Thymus (tissue), 11 donors: ENCODE measurements at regions not wholly inside any gene's neighbourhood (a gene's known extent, or its start where the extent isn't known, plus 50 kb on each side); places are given as distances from the start of the nearest gene placed in this dataset.

Experiments used
- DNase-seq, 9 donors: peaks; one replicate each; pipeline ENCODE4 v3.0.0-alpha.2; 2013; ENCODE audit warnings: low spot score in 9 of 9, low read depth in 6 of 9, missing footprints in 1 of 9
- H3K27ac ChIP-seq, 2 donors: one replicate each; pipeline ENCODE4 v1.5.1; 2013; ENCODE audit warnings: control low read depth in 1 of 2, low read depth in 1 of 2, low read length in 1 of 2, mild to moderate bottlenecking in 1 of 2, moderate library complexity in 1 of 2
- H3K27me3 ChIP-seq, 2 donors: one replicate each; pipeline ENCODE4 v1.5.1; 2013; ENCODE audit warnings: low read length in 1 of 2; ENCODE audit not compliant: control insufficient read depth in 2 of 2, insufficient read depth in 1 of 2
- H3K36me3 ChIP-seq, 2 donors: one replicate each; pipeline ENCODE4 v1.5.1; 2013; ENCODE audit warnings: low read length in 1 of 2, mild to moderate bottlenecking in 1 of 2, moderate library complexity in 1 of 2; ENCODE audit not compliant: control insufficient read depth in 2 of 2, insufficient read depth in 2 of 2
- H3K4me1 ChIP-seq, 2 donors: one replicate each; pipeline ENCODE4 v1.5.1; 2013; ENCODE audit warnings: low read length in 2 of 2; ENCODE audit not compliant: control insufficient read depth in 2 of 2, insufficient read depth in 2 of 2
- H3K4me3 ChIP-seq, 2 donors: one replicate each; pipeline ENCODE4 v1.5.1; 2013; ENCODE audit warnings: low read length in 2 of 2, control low read depth in 1 of 2, mild to moderate bottlenecking in 1 of 2
- H3K9me3 ChIP-seq, 2 donors: one replicate each; pipeline ENCODE4 v1.5.1; 2013; ENCODE audit warnings: low read length in 1 of 2, mild to moderate bottlenecking in 1 of 2; ENCODE audit not compliant: control insufficient read depth in 2 of 2, insufficient read depth in 1 of 2
- WGBS: extraction: QIAGEN DNeasy Blood & Tissue Kit; methylation state at CpG from one replicate; pipeline ENCODE4 v1.1.7; 2013; 5-methylcytosine and 5-hydroxymethylcytosine counted together
- donor health status: healthy.

- 44% methylated on average over 7 of the region's 7 CpGs for whole genome bisulfite sequencing
- Histone ChIP-seq H3K36me3 (no peaks in the 10 kb centered on the region), H3K27ac (no peak overlapping the region), H3K27me3 (peaks cover 0 to 19% of the 10 kb centered on the region in 2 donors), H3K4me3 (no peak overlapping the region), H3K9me3 (no peaks in the 10 kb centered on the region), H3K4me1 (peaks cover 0 to 2% of the 10 kb centered on the region in 2 donors)
- peak in 1 of 9 donors; percentile 8 for DNase-seq
Measured at GRCh38 chr20:51122931-51123658, 100.2 kb upstream of the KCNG1 start.

GRCh38 chr20:51121901-51122412 is 99.0 kb upstream of the KCNG1 start:
- Histone ChIP-seq H3K27ac (no peak overlapping the region), H3K4me3 (no peak overlapping the region), H3K36me3 (no peaks in the 10 kb centered on the region), H3K27me3 (peaks cover 0 to 19% of the 10 kb centered on the region in 2 donors), H3K4me1 (no peaks in the 10 kb centered on the region), H3K9me3 (no peaks in the 10 kb centered on the region)
- 53% methylated on average over 3 of the region's 3 CpGs for WGBS
- no peak for DNase-seq

- Histone ChIP-seq H3K9me3 (no peaks in the 10 kb centered on the region), H3K27ac (no peak overlapping the region), H3K4me1 (no peaks in the 10 kb centered on the region), H3K36me3 (no peaks in the 10 kb centered on the region), H3K4me3 (no peak overlapping the region), H3K27me3 (peaks cover 0 to 19% of the 10 kb centered on the region in 2 donors)
- WGBS, result 32% methylated on average over 6 of the region's 6 CpGs
- DNase-seq, result no peak
Measured at GRCh38 chr20:51121272-51121671, 98.4 kb upstream of the KCNG1 start.

- no peak for DNase-seq
- Histone ChIP-seq H3K4me1 (no peaks in the 10 kb centered on the region), H3K27ac (no peak overlapping the region), H3K36me3 (no peaks in the 10 kb centered on the region), H3K4me3 (no peak overlapping the region), H3K27me3 (peaks cover 0 to 19% of the 10 kb centered on the region in 2 donors), H3K9me3 (no peaks in the 10 kb centered on the region)
- 28% methylated on average over 3 of the region's 3 CpGs for WGBS
Measured at GRCh38 chr20:51120868-51121267, 98.0 kb upstream of the KCNG1 start.

- 77% methylated on average over 3 of the region's 3 CpGs for WGBS
- H3K27me3 ChIP-seq, result peaks cover 0 to 19% of the 10 kb centered on the region in 2 donors
- H3K4me1 ChIP-seq, result no peaks in the 10 kb centered on the region
- no peak for DNase-seq
- no peaks in the 10 kb centered on the region for H3K9me3 ChIP-seq
- no peaks in the 10 kb centered on the region for H3K36me3 ChIP-seq
- H3K27ac ChIP-seq, result no peak overlapping the region
- H3K4me3 ChIP-seq, result no peak overlapping the region
Measured at GRCh38 chr20:51120438-51120837, 97.5 kb upstream of the KCNG1 start.

- H3K9me3 ChIP-seq, result no peaks in the 10 kb centered on the region
- H3K27me3 ChIP-seq, result peaks cover 0 to 19% of the 10 kb centered on the region in 2 donors
- H3K36me3 ChIP-seq, result no peaks in the 10 kb centered on the region
- WGBS, result 97% methylated on average over 3 of the region's 3 CpGs
- no peaks in the 10 kb centered on the region for H3K4me1 ChIP-seq
- DNase-seq, result no peak
- no peak overlapping the region for H3K4me3 ChIP-seq
- no peak overlapping the region for H3K27ac ChIP-seq
Measured at GRCh38 chr20:51119914-51120313, 97.0 kb upstream of the KCNG1 start.

GRCh38 chr20:51118985-51119527 is 96.1 kb upstream of the KCNG1 start:
- H3K4me1 ChIP-seq, result no peaks in the 10 kb centered on the region

GRCh38 chr20:51118216-51118615 is 95.3 kb upstream of the KCNG1 start:
- H3K27me3 ChIP-seq, result peaks cover 0 to 19% of the 10 kb centered on the region in 2 donors
- no peaks in the 10 kb centered on the region for H3K4me1 ChIP-seq
- no peak overlapping the region for H3K27ac ChIP-seq
- no peak for DNase-seq
- 88% methylated on average over 2 of the region's 2 CpGs for WGBS
- H3K4me3 ChIP-seq, result no peak overlapping the region
- H3K36me3 ChIP-seq, result no peaks in the 10 kb centered on the region
- no peaks in the 10 kb centered on the region for H3K9me3 ChIP-seq

More at GRCh38 chr20:51118985-51119527, 96.1 kb upstream of the KCNG1 start:
- no peaks in the 10 kb centered on the region for H3K9me3 ChIP-seq
- no peaks in the 10 kb centered on the region for H3K36me3 ChIP-seq
- no peak for DNase-seq
- H3K4me3 ChIP-seq, result no peak overlapping the region
- 89% methylated on average over 8 of the region's 8 CpGs for WGBS
- H3K27ac ChIP-seq, result no peak overlapping the region
- peaks cover 0 to 19% of the 10 kb centered on the region in 2 donors for H3K27me3 ChIP-seq
